Hepatocyte (in vitro differentiated cells): ENCODE measurements at regions not wholly inside any gene's neighbourhood (a gene's known extent, or its start where the extent isn't known, plus 50 kb on each side); places are given as distances from the start of the nearest gene placed in this dataset.

ENCODE experiments used
- EZH2 ChIP-seq: fragments of 200-600 bp; sonication (generic); IDR thresholded peaks from 2 replicates; pipeline ENCODE4 v1.6.1; 2016; ENCODE audit warnings: antibody characterized with exemption, mild to moderate bottlenecking, borderline replicate concordance
- EZH2phosphoT487 ChIP-seq: fragments of 200-600 bp; sonication (generic); IDR thresholded peaks from one replicate; pipeline ENCODE4 v1.6.1; 2018; ENCODE audit warnings: antibody characterized with exemption, mild to moderate bottlenecking, low read depth, moderate library complexity; ENCODE audit not compliant: unreplicated experiment, severe bottlenecking
- TF ChIP-seq, protein P1 (sequence below): fragments of 200-600 bp; sonication (generic); IDR thresholded peaks from 2 replicates; pipeline ENCODE4 v1.5.1; 2016; ENCODE audit warnings: antibody characterized with exemption, mild to moderate bottlenecking; ENCODE audit not compliant: poor library complexity

DNA sequence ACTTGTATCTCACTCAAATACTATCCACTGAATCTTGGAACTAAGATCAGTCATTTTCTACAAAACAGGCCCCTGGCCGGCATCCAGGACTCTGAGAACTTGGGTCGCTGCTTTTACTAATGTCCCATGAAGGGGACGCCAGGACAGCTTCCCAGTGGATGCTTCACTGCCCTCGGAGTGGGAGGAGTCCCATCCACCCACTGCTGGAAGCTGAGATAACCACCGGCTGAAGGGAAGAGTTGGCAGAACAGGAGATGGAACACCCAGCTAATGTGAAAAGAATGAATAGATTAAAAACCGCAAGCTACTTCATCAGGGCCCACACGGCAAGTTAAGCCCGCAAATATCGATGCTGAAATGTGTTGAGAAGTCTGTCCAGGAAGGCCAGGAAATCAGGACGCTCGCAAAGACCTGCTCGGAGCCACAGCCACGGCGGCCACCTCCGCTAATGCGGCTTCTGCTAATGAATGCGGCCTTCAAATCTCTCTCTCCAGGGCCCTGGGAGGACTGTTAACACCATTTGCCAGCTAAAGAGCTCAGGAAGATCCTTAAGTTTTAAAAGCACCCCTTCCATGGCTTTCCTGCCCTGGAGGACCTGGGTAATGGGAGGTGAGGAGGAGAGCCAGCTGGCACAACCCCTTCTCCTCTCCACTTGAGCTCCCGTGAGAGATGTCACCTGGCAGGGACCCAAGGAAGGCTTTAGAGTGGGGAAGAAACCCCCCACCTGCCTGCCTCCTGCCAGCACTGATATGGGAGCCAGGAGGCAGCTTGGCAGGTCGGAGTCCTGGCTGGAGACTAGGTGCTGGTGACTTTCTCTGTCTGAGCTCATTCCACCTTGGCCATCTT lies 226.6 kb upstream of the RPL38 start:
- TF ChIP-seq, protein P1, sequence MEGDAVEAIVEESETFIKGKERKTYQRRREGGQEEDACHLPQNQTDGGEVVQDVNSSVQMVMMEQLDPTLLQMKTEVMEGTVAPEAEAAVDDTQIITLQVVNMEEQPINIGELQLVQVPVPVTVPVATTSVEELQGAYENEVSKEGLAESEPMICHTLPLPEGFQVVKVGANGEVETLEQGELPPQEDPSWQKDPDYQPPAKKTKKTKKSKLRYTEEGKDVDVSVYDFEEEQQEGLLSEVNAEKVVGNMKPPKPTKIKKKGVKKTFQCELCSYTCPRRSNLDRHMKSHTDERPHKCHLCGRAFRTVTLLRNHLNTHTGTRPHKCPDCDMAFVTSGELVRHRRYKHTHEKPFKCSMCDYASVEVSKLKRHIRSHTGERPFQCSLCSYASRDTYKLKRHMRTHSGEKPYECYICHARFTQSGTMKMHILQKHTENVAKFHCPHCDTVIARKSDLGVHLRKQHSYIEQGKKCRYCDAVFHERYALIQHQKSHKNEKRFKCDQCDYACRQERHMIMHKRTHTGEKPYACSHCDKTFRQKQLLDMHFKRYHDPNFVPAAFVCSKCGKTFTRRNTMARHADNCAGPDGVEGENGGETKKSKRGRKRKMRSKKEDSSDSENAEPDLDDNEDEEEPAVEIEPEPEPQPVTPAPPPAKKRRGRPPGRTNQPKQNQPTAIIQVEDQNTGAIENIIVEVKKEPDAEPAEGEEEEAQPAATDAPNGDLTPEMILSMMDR, result no peak
- TF ChIP-seq EZH2, result no peak
- no peak for TF ChIP-seq EZH2phosphoT487
